Thoracic aorta (tissue), 2 donors: ENCODE measurements at regions not wholly inside any gene's neighbourhood (a gene's known extent, or its start where the extent isn't known, plus 50 kb on each side); places are given as distances from the start of the nearest gene placed in this dataset.
"Not testable (repeated sequence)": the region's sequence is repeated elsewhere in the genome, so short reads cannot be mapped to it uniquely, and the experiment has no call there.

Experiments used
- ATAC-seq: fragments of 150-250 bp; one replicate; pipeline ENCODE4 v1.8.0; 2017; ENCODE audit warnings: low read depth; ENCODE audit not compliant: insufficient number of reproducible peaks, low FRiP score
- DNase-seq: peaks from one replicate; pipeline ENCODE4 v3.0.0-alpha.2; 2020; ENCODE audit warnings: low spot score
- H3K27ac ChIP-seq, 2 donors: fragments of 200-600 bp; sonication (generic); 1 replicate in 1 of 2; 2 replicates in 1 of 2; pipeline ENCODE4 v1.5.1; 2016; ENCODE audit warnings: mild to moderate bottlenecking in 2 of 2, moderate library complexity in 2 of 2
- H3K27me3 ChIP-seq: fragments of 200-600 bp; sonication (generic); replicated peaks from 2 replicates; pipeline ENCODE4 v1.6.0; 2016; ENCODE audit warnings: mild to moderate bottlenecking; ENCODE audit not compliant: insufficient read depth
- H3K36me3 ChIP-seq: fragments of 200-600 bp; sonication (generic); one replicate; pipeline ENCODE4 v1.5.1; 2016
- H3K4me1 ChIP-seq, 2 donors: fragments of 200-600 bp; sonication (generic); 1 replicate in 1 of 2; 2 replicates in 1 of 2; pipeline versions ENCODE4 v1.5.1 to v1.6.0; 2016; ENCODE audit warnings: low read depth in 2 of 2, mild to moderate bottlenecking in 1 of 2; ENCODE audit not compliant: control insufficient read depth in 1 of 2
- H3K4me3 ChIP-seq: fragments of 200-600 bp; sonication (generic); 2 replicates; pipeline ENCODE4 v1.5.1; 2016; ENCODE audit warnings: mild to moderate bottlenecking
- H3K9me3 ChIP-seq: fragments of 200-600 bp; sonication (generic); 2 replicates; pipeline ENCODE4 v1.5.1; 2016
- TF ChIP-seq, protein P1 (sequence below): fragments of 200-600 bp; sonication (generic); IDR thresholded peaks from one replicate; pipeline ENCODE4 v1.5.1; 2019; ENCODE audit warnings: antibody characterized with exemption

DNA sequence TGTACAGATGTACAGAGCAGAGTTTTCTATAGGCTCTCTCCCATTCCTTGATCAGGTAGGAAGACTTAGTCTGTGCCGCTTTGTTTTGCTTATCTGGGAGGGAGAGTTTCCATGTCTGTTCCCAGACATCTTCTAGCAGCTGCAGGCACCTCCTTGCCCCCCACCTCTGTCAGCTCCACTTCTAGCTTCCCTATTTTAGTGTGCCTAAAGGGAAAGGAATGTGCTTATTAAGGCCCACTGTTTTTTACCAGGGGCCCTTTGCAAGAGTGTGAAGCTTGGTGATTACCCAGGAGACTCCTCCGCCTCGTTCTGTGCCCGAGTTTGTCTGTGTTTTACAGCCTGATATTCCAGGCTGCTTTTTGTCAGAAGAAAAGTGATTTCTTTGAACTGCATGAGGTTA is 1984.4 kb downstream of the OLFM4 start:
- no peaks in the 10 kb centered on the region for H3K27me3 ChIP-seq
- DNase-seq (no peak), ATAC-seq (no peak)
- no peaks in the 10 kb centered on the region for H3K36me3 ChIP-seq
- H3K4me3 ChIP-seq: no peak overlapping the region
- no peaks in the 10 kb centered on the region for H3K9me3 ChIP-seq
- no peaks in the 10 kb centered on the region for H3K4me1 ChIP-seq
- no peak overlapping the region for H3K27ac ChIP-seq
- TF ChIP-seq, protein P1, sequence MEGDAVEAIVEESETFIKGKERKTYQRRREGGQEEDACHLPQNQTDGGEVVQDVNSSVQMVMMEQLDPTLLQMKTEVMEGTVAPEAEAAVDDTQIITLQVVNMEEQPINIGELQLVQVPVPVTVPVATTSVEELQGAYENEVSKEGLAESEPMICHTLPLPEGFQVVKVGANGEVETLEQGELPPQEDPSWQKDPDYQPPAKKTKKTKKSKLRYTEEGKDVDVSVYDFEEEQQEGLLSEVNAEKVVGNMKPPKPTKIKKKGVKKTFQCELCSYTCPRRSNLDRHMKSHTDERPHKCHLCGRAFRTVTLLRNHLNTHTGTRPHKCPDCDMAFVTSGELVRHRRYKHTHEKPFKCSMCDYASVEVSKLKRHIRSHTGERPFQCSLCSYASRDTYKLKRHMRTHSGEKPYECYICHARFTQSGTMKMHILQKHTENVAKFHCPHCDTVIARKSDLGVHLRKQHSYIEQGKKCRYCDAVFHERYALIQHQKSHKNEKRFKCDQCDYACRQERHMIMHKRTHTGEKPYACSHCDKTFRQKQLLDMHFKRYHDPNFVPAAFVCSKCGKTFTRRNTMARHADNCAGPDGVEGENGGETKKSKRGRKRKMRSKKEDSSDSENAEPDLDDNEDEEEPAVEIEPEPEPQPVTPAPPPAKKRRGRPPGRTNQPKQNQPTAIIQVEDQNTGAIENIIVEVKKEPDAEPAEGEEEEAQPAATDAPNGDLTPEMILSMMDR: no peak

DNA sequence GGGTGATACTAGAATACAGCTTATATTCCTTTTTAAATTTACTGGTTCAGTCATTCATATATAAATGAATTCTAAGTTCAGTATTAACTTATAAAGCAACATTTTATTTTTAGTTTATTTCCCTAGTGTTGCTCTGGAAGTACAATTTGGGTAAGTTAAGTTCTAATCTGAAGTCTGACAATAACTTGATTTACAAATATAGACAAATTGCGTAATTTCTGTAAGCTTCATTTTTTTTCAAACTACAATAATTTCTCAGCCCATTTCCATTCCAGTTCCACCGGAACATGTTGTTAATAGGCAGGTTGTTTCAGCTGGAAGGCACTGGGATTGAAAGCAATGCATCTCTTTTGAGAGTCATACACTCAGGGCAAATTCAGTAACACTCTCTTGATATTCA is 2000.7 kb downstream of the OLFM4 start:
- Histone ChIP-seq H3K4me1 (no peaks in the 10 kb centered on the region), H3K27ac (no peak overlapping the region), H3K4me3 (no peak overlapping the region), H3K9me3 (no peaks in the 10 kb centered on the region), H3K36me3 (no peaks in the 10 kb centered on the region), H3K27me3 (no peaks in the 10 kb centered on the region)
- DNase-seq: no peak
- TF ChIP-seq, protein P1: no peak
- no peak for ATAC-seq

DNA sequence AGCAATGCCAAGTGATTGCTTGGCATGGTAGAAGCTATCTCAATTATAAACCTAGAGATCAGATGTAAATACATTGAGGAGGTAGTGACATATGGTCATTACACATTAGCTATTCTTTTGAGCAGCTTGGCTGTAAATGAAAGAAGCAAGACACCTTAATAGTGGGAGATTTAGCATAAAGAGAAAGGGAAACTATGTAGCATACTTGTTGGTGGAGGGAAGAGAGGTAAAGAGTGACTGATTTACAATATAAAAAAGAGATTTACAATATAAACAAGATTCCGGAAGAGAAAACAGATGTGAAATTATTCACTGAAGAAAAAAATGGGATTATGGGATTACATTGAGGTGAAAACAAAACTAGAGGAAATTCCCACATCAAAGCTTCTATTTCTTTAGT is 2009.6 kb downstream of the OLFM4 start:
- TF ChIP-seq, protein P1: no peak
- Histone ChIP-seq H3K4me3 (no peak overlapping the region), H3K4me1 (no peaks in the 10 kb centered on the region), H3K27me3 (no peaks in the 10 kb centered on the region), H3K27ac (no peak overlapping the region), H3K36me3 (no peaks in the 10 kb centered on the region), H3K9me3 (no peaks in the 10 kb centered on the region)
- no peak for DNase-seq
- ATAC-seq: no peak

DNA sequence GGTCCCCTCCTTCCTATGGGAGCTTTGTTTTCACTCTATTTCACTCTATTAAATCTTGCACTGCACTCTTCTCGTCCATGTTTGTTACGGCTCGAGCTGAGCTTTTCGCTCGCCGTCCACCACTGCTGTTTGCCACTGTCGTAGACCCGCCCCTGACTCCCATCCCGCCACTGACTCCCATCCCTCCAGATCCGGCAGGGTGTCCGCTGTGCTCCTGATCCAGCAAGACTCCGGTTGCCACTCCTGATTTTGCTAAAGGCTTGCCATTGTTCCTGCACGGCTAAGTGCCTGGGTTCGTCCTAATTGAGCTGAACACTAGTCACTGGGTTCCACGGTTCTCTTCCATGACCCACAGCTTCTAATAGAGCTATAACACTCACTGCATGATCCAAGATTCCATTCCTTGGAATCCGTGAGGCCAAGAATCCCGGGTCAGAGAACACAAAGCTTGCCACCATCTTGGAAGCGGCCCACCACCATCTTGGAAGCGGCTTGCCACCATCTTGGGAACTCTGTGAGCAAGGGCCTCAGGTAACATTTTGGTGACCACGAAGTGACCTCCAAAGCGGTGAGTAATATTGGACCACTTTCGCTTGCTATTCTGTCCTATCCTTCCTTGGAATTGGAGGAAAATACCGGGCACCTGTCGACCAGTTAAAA is 2025.4 kb downstream of the OLFM4 start:
- not testable (repeated sequence) for ATAC-seq, H3K4me1 ChIP-seq, H3K27me3 ChIP-seq, H3K36me3 ChIP-seq, H3K27ac ChIP-seq, H3K4me3 ChIP-seq, H3K9me3 ChIP-seq, DNase-seq

DNA sequence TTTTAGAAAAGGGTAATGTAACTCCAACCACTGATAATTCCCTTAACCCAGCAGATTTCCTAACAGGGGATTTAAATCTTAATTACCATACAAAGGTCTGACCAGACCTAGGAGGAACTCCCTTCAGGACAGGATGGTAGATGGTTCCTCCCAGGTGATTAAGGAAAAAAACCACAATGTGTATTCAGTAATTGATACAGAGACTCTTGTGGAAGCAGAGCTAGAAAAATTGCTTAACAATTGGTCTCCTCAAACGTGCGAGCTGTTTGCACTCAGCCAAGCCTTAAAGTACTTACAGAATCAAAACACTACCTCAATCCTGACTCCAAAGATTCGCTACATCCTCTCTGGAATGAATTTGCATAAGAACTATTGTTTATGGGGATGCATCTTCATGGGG is 2027.1 kb downstream of the OLFM4 start:
- H3K36me3 ChIP-seq, H3K9me3 ChIP-seq, ATAC-seq, H3K4me3 ChIP-seq, H3K27ac ChIP-seq, DNase-seq, H3K27me3 ChIP-seq, H3K4me1 ChIP-seq: not testable (repeated sequence)

DNA sequence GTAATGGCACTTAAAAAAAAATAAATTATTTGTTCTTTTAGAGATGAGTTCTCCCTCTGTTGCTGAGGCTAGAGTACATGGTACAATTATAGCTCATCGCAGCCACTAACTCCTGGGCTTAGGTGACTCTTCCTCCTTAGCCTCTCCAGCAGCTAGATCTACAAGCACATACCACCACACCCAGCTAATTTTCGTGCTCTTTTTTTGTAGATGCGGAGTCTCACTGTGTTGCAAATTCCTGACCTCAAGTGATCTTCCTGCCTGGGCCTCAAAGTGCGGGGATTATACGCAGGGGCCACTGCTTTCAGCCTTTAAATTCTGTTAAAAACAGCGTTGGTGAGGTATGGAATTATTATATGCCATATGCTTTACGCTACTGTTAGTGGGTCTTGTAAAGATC is 2034.0 kb downstream of the OLFM4 start:
- DNase-seq (no peak), ATAC-seq (no peak)
- H3K9me3 ChIP-seq: no peaks in the 10 kb centered on the region
- TF ChIP-seq, protein P1: no peak
- H3K27me3 ChIP-seq: no peaks in the 10 kb centered on the region
- H3K27ac ChIP-seq: no peak overlapping the region
- H3K36me3 ChIP-seq: no peaks in the 10 kb centered on the region
- no peaks in the 10 kb centered on the region for H3K4me1 ChIP-seq
- no peak overlapping the region for H3K4me3 ChIP-seq
